H9 (cell line): ENCODE measurements at regions not wholly inside any gene's neighbourhood (a gene's known extent, or its start where the extent isn't known, plus 50 kb on each side); places are given as distances from the start of the nearest gene placed in this dataset.

ENCODE experiments used
- DNase-seq: peaks from one replicate; pipeline ENCODE4 v3.0.0-alpha.2; 2017
- H2AFZ ChIP-seq: one replicate; pipeline ENCODE4 v1.6.1; 2013; ENCODE audit warnings: mild to moderate bottlenecking, low read length, control low read depth, moderate library complexity
- H2AK5ac ChIP-seq: 2 replicates; pipeline ENCODE4 v1.6.1; 2013; ENCODE audit warnings: low read length, control low read depth, mixed read lengths; ENCODE audit not compliant: insufficient read length
- H2BK120ac ChIP-seq: one replicate; pipeline ENCODE4 v1.6.1; 2013; ENCODE audit warnings: low read depth, mild to moderate bottlenecking, low read length, control low read depth, inconsistent platforms; ENCODE audit not compliant: poor library complexity, severe bottlenecking
- H2BK12ac ChIP-seq: 2 replicates; pipeline ENCODE4 v1.6.1; 2013; ENCODE audit warnings: low read length, control low read depth, mixed read lengths, low read depth; ENCODE audit not compliant: insufficient read length
- H2BK15ac ChIP-seq: 2 replicates; pipeline ENCODE4 v1.6.1; 2013; ENCODE audit warnings: low read depth, low read length, control low read depth
- H2BK20ac ChIP-seq: one replicate; pipeline ENCODE4 v1.6.1; 2013; ENCODE audit warnings: low read depth, mild to moderate bottlenecking, low read length, control low read depth, inconsistent platforms; ENCODE audit not compliant: poor library complexity, severe bottlenecking
- H2BK5ac ChIP-seq: 2 replicates; pipeline ENCODE4 v1.6.1; 2013; ENCODE audit warnings: low read length, control low read depth, mixed read lengths; ENCODE audit not compliant: insufficient read length
- H3K14ac ChIP-seq: 2 replicates; pipeline ENCODE4 v1.6.1; 2013; ENCODE audit warnings: low read length, control low read depth; ENCODE audit not compliant: insufficient read depth
- H3K18ac ChIP-seq: 2 replicates; pipeline ENCODE4 v1.6.1; 2013; ENCODE audit warnings: low read depth, mild to moderate bottlenecking, mixed read lengths, low read length, control low read depth; ENCODE audit not compliant: insufficient read length
- H3K23ac ChIP-seq: 2 replicates; pipeline ENCODE4 v1.6.1; 2013; ENCODE audit warnings: low read length, control low read depth, mixed read lengths, low read depth; ENCODE audit not compliant: insufficient read length
- H3K23me2 ChIP-seq: 2 replicates; pipeline ENCODE4 v1.6.1; 2013; ENCODE audit warnings: low read depth, mild to moderate bottlenecking, mixed read lengths, low read length, control low read depth; ENCODE audit not compliant: insufficient read length, poor library complexity, severe bottlenecking
- H3K27ac ChIP-seq: 2 replicates; pipeline ENCODE4 v1.5.1; 2013; ENCODE audit warnings: low read length, control low read depth, mixed read lengths, low read depth; ENCODE audit not compliant: insufficient read length
- H3K27me3 ChIP-seq: 2 replicates; pipeline ENCODE4 v1.6.1; 2013; ENCODE audit warnings: low read length, control low read depth, inconsistent platforms; ENCODE audit not compliant: insufficient read depth
- H3K4ac ChIP-seq: 2 replicates; pipeline ENCODE4 v1.6.1; 2013; ENCODE audit warnings: low read depth, mild to moderate bottlenecking, control low read depth, inconsistent platforms, low read length, moderate library complexity
- H3K4me1 ChIP-seq: 2 replicates; pipeline ENCODE4 v1.6.1; 2013; ENCODE audit warnings: low read length, control low read depth, inconsistent platforms; ENCODE audit not compliant: insufficient read depth
- H3K4me2 ChIP-seq: 2 replicates; pipeline ENCODE4 v1.6.1; 2013; ENCODE audit warnings: low read length, control low read depth, mixed read lengths; ENCODE audit not compliant: insufficient read length, insufficient read depth
- H3K56ac ChIP-seq: 2 replicates; pipeline ENCODE4 v1.6.1; 2013; ENCODE audit warnings: low read depth, mild to moderate bottlenecking, mixed read lengths, low read length, control low read depth; ENCODE audit not compliant: insufficient read length
- H3K79me1 ChIP-seq: 2 replicates; pipeline ENCODE4 v1.6.1; 2013; ENCODE audit warnings: low read depth, mild to moderate bottlenecking, moderate library complexity, low read length, control low read depth, inconsistent platforms; ENCODE audit not compliant: insufficient read depth, poor library complexity, severe bottlenecking
- H3K79me2 ChIP-seq: 2 replicates; pipeline ENCODE4 v1.6.1; 2013; ENCODE audit warnings: low read length, control low read depth, inconsistent platforms; ENCODE audit not compliant: insufficient read depth
- H3K9ac ChIP-seq: 2 replicates; pipeline ENCODE4 v1.6.1; 2013; ENCODE audit warnings: low read length, control low read depth, mixed read lengths; ENCODE audit not compliant: insufficient read length; ENCODE audit errors: extremely low read depth
- H3K9me3 ChIP-seq: one replicate; pipeline ENCODE4 v1.6.1; 2013; ENCODE audit warnings: low read depth, low read length, inconsistent platforms; ENCODE audit not compliant: control insufficient read depth
- H3T11ph ChIP-seq: one replicate; pipeline ENCODE4 v1.6.1; 2013; ENCODE audit warnings: mild to moderate bottlenecking, low read length, control low read depth, inconsistent platforms
- H4K20me1 ChIP-seq: one replicate; pipeline ENCODE4 v1.6.1; 2013; ENCODE audit not compliant: control insufficient read depth, insufficient read length, insufficient read depth
- H4K5ac ChIP-seq: 2 replicates; pipeline ENCODE4 v1.6.1; 2013; ENCODE audit warnings: low read depth, mild to moderate bottlenecking, mixed read lengths, low read length, control low read depth; ENCODE audit not compliant: insufficient read length
- H4K8ac ChIP-seq: replicated peaks from 2 replicates; pipeline ENCODE4 v1.6.1; 2013; ENCODE audit warnings: low read length, control low read depth, mixed read lengths, low read depth; ENCODE audit not compliant: insufficient read length
- H4K91ac ChIP-seq: 2 replicates; pipeline ENCODE4 v1.6.1; 2013; ENCODE audit warnings: low read depth, mild to moderate bottlenecking, moderate library complexity, mixed read lengths, low read length, control low read depth; ENCODE audit not compliant: insufficient read length
- H3K27ac Mint-ChIP-seq, 3 experiments: 2 replicates in 2 of 3; 3 replicates in 1 of 3; pipeline ENCODE4 v1.8.0; 2020 to 2021; ENCODE audit warnings: mixed read lengths in 3 of 3, mild to moderate bottlenecking in 1 of 3, moderate library complexity in 1 of 3
- H3K27me3 Mint-ChIP-seq: 2 replicates; pipeline ENCODE4 v1.8.0; 2021; ENCODE audit warnings: low read depth, mild to moderate bottlenecking, moderate library complexity, mixed read lengths
- H3K36me3 Mint-ChIP-seq, 3 experiments: 2 replicates in 2 of 3; 3 replicates in 1 of 3; pipeline ENCODE4 v1.8.0; 2020 to 2021; ENCODE audit warnings: low read depth in 3 of 3, mixed read lengths in 3 of 3; ENCODE audit not compliant: insufficient read depth in 1 of 3
- H3K4me1 Mint-ChIP-seq, 2 experiments: 2 replicates each; pipeline ENCODE4 v1.8.0; 2020; ENCODE audit warnings: mixed read lengths in 2 of 2
- H3K4me3 Mint-ChIP-seq, 2 experiments: 2 replicates in 1 of 2; 3 replicates in 1 of 2; pipeline ENCODE4 v1.8.0; 2020 to 2021; ENCODE audit warnings: mild to moderate bottlenecking in 2 of 2, mixed read lengths in 2 of 2, moderate library complexity in 1 of 2
- H3K9me3 Mint-ChIP-seq, 2 experiments: 2 replicates in 1 of 2; 3 replicates in 1 of 2; pipeline ENCODE4 v1.8.0; 2020; ENCODE audit warnings: mild to moderate bottlenecking in 2 of 2, mixed read lengths in 2 of 2, moderate library complexity in 1 of 2
- WGBS: extraction: QIAGEN DNeasy Blood & Tissue Kit; methylation state at CpG from one replicate; pipeline ENCODE4 v1.1.7; 2013; ENCODE audit warnings: missing lambda C conversion rate, low lambda C conversion rate, mixed read lengths; ENCODE audit not compliant: insufficient read length; ENCODE audit errors: extremely low coverage; 5-methylcytosine and 5-hydroxymethylcytosine counted together
- TF ChIP-seq, protein P1 (sequence below): fragments of 200-600 bp; sonication (generic); conservative IDR thresholded peaks from 3 replicates; pipeline ENCODE4 v1.8.0; 2021; ENCODE audit warnings: antibody characterized with exemption, mild to moderate bottlenecking

DNA sequence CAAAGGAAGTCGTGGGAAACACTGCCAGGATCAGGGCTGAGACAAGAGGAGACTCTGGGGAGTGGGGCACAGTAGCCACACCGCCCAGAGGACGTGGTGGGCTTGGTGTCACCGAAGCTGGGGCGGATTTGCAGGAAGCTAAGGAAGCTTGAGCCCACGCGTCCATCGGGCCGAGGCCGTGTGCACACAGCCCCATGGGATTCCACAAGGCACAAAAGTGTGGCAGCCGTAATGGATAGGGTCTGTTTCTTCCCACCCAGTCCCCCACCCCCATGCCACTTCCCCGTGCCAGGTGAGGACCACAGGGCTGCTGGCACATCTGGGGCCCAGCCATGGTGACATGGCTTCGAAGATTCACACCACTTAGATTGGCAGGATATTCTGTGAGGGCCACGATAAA lies 153.2 kb upstream of the SPACA7 start:
- no CpG with 5 or more reads among the region's 14 CpGs for WGBS

More for the DNA sequence above, 153.2 kb upstream of the SPACA7 start:
- Histone ChIP-seq H4K20me1 (no peaks in the 10 kb centered on the region), H2AFZ (no peak overlapping the region), H3K56ac (no peak overlapping the region), H3K27ac (no peak overlapping the region), H3K18ac (no peak overlapping the region), H2BK20ac (no peak overlapping the region), H3K79me2 (no peaks in the 10 kb centered on the region), H4K8ac (no peak overlapping the region), H4K91ac (no peak overlapping the region), H3T11ph (no peak overlapping the region), H2BK5ac (no peak overlapping the region), H3K79me1 (no peaks in the 10 kb centered on the region), H3K23me2 (peaks cover 2% of the 10 kb centered on the region), H4K5ac (no peak overlapping the region), H3K4me1 (no peaks in the 10 kb centered on the region), H3K27me3 (no peaks in the 10 kb centered on the region), H2AK5ac (no peak overlapping the region), H3K4ac (no peak overlapping the region), H3K14ac (no peak overlapping the region), H2BK120ac (no peak overlapping the region), H3K9ac (no peak overlapping the region), H3K23ac (no peak overlapping the region), H3K4me2 (no peak overlapping the region), H2BK15ac (no peak overlapping the region), H2BK12ac (no peak overlapping the region), H3K9me3 (no peaks in the 10 kb centered on the region)
- H3K27me3 Mint-ChIP-seq: peaks cover 26% of the 10 kb centered on the region
- no peaks in the 10 kb centered on the region for H3K36me3 Mint-ChIP-seq
- no peak overlapping the region for H3K27ac Mint-ChIP-seq
- TF ChIP-seq, protein P1, sequence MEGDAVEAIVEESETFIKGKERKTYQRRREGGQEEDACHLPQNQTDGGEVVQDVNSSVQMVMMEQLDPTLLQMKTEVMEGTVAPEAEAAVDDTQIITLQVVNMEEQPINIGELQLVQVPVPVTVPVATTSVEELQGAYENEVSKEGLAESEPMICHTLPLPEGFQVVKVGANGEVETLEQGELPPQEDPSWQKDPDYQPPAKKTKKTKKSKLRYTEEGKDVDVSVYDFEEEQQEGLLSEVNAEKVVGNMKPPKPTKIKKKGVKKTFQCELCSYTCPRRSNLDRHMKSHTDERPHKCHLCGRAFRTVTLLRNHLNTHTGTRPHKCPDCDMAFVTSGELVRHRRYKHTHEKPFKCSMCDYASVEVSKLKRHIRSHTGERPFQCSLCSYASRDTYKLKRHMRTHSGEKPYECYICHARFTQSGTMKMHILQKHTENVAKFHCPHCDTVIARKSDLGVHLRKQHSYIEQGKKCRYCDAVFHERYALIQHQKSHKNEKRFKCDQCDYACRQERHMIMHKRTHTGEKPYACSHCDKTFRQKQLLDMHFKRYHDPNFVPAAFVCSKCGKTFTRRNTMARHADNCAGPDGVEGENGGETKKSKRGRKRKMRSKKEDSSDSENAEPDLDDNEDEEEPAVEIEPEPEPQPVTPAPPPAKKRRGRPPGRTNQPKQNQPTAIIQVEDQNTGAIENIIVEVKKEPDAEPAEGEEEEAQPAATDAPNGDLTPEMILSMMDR: no peak
- DNase-seq: no peak
- H3K9me3 Mint-ChIP-seq: no peaks in the 10 kb centered on the region; a peak in 1 of 5 replicates
- no peak overlapping the region for H3K4me3 Mint-ChIP-seq
- H3K4me1 Mint-ChIP-seq: peaks cover 0 to 11% of the 10 kb centered on the region in 2 experiments; a peak in 1 of 4 replicates
